GM12865 (cell line): ENCODE measurements at regions not wholly inside any gene's neighbourhood (a gene's known extent, or its start where the extent isn't known, plus 50 kb on each side); places are given as distances from the start of the nearest gene placed in this dataset.

Source experiments
- DNase-seq: peaks from one replicate; pipeline ENCODE4 v3.0.0; 2010; ENCODE audit warnings: low read depth
- H3K4me3 ChIP-seq: 2 replicates; pipeline ENCODE4 v1.5.1; 2011; ENCODE audit warnings: mild to moderate bottlenecking, low read depth, low read length, control low read depth
- TF ChIP-seq, protein P1 (sequence below): IDR thresholded peaks from 2 replicates; pipeline ENCODE4 v1.5.1; 2011; ENCODE audit warnings: low read length, control low read depth, low read depth, inconsistent platforms; ENCODE audit not compliant: insufficient read depth; ENCODE audit errors: missing control alignments

DNA sequence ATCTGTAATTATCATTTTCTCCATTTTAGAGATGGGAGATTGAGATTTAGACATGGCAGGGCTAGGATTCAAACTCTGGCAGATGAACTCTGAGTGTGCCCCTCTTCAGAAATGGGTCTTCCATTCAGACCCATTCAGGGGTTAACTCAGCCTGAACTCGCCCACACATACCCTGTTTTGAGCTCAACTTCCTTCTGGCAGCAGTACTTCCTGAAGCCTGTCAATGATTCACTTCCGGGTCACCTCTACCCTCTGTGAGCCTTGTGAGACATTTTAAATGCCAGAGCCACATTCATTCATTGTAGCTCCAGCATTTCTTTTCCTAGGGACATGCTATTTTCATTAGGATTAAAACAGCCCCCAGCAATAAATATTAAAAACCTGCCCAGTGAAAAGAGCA lies 209.3 kb upstream of the SLC24A2 start:
- no peak overlapping the region for H3K4me3 ChIP-seq
- peak; percentile 73 for DNase-seq
- TF ChIP-seq, protein P1, sequence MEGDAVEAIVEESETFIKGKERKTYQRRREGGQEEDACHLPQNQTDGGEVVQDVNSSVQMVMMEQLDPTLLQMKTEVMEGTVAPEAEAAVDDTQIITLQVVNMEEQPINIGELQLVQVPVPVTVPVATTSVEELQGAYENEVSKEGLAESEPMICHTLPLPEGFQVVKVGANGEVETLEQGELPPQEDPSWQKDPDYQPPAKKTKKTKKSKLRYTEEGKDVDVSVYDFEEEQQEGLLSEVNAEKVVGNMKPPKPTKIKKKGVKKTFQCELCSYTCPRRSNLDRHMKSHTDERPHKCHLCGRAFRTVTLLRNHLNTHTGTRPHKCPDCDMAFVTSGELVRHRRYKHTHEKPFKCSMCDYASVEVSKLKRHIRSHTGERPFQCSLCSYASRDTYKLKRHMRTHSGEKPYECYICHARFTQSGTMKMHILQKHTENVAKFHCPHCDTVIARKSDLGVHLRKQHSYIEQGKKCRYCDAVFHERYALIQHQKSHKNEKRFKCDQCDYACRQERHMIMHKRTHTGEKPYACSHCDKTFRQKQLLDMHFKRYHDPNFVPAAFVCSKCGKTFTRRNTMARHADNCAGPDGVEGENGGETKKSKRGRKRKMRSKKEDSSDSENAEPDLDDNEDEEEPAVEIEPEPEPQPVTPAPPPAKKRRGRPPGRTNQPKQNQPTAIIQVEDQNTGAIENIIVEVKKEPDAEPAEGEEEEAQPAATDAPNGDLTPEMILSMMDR, result no peak

DNA sequence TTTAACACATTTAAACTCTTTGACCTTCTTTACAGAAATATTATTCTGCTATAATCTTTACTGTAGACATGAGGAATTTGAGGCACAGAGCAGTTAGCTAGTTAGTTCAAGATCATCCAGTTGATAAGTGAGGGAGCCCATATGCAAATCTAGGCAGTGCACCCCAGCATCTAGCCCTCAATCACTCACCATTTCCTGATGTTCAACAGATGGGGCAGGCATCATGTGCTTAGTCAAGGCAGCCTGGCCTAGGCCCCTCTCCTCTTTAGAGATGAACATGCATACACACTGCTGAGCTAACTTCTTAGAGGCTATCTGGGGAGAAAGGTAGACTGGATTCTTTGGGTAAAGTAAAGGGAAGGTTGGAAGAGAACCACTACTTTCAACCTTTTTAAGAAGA lies 206.8 kb upstream of the SLC24A2 start:
- TF ChIP-seq, protein P1, result no peak
- no peak for DNase-seq

DNA sequence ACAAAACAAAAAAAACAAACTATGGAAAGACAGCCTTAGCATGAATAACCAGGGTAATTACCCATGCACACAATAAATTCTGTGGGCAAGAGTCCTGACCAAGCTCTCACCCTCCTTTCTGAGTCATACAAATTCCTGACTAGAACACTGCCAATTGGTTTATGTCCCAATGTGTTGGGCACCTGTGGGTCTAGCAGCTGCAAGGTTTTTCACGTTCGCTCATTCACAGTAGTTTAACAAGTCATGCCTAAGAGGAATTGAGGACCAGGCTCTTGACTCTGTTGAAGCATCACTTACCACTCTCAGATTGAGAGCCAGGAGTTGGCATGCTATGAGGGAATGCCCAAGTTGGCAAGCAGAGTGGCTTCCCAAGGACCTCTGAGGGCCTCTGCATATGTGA lies 205.5 kb upstream of the SLC24A2 start:
- TF ChIP-seq, protein P1, result no peak
- no peak for DNase-seq
- no peak overlapping the region for H3K4me3 ChIP-seq

More for the DNA sequence above, 206.8 kb upstream of the SLC24A2 start:
- H3K4me3 ChIP-seq, result no peak overlapping the region

DNA sequence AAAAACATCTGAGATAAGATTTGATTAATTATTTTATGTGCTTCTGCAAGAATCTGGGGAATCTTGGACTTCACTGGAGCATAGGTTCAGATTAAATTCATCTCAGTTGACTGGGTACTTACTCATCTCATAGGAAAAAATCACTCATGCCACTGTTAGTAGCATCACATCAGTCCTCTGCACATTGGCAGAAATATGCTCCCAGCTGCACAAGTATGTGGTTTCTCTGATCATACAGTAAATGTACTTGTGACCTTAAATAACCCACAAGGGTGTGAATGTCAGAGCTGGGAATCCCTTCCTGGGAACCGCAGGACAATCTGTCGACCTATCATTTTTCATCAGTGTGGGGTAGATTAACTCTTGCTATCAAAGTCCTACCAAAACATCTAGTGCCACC lies 203.7 kb upstream of the SLC24A2 start:
- no peak overlapping the region for H3K4me3 ChIP-seq
- no peak for DNase-seq
- TF ChIP-seq, protein P1, result no peak

DNA sequence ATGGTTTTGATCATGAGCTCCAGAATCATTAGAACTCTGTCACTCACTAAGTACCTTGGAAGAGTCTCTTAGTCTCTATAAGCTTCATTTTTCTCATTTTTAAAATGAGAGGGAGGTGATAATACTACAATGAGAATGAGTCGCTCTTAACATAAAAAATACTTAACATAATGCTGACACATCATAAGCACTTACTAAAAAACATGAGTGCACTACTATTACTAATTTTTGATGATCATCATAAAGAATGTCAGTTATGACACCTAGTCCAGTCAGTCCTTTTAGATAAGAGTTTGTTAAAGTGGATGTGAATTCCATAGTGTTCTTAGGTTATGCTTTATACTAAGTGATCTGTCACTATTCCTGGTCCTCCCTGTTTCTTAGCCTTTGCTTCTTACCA lies 200.4 kb upstream of the SLC24A2 start:
- no peak overlapping the region for H3K4me3 ChIP-seq
- TF ChIP-seq, protein P1, result no peak
- no peak for DNase-seq

DNA sequence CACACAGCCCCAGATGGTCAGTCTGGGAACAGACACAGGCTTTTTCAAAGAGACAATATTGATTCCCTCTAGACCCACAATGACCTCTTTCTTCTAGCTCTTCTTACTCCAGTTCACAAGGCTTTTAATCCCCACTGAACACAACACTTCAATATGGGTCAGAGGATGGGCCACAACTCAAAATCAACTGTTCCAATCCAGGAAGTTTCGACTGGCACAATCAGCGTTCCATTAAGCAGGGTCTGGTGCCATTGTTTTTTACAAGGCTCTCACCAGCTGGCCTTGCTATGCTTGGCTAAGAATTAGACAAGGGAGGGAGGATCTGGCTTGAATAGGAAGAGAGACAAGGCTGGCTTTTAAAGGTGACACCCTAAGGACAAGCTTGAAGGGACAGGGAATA lies 199.4 kb upstream of the SLC24A2 start:
- TF ChIP-seq, protein P1, result no peak
- H3K4me3 ChIP-seq, result no peak overlapping the region
- DNase-seq, result no peak

DNA sequence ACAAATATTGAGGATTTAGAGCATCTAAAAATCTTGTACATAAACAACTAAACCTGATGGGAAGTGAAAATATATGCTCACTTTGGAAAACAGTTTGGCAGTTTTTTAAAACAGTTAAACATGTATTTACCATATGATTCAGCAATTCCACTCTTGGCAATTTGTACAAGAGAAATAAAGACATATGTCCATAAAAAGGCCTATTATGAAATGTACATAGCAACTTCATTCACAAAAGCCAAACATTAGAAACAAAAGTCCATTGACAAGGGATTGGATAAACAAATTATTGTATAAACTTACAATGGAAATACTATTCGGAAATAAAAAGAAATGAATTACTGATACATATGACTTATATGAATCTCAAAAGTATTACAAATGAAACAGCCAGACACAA lies 196.2 kb upstream of the SLC24A2 start:
- no peak for DNase-seq
- TF ChIP-seq, protein P1, result no peak
- no peak overlapping the region for H3K4me3 ChIP-seq
